ENCODE measurements at regions not wholly inside any gene's neighbourhood (a gene's known extent, or its start where the extent isn't known, plus 50 kb on each side); places are given as distances from the start of the nearest gene placed in this dataset.
A peak's percentile ranks its signal among the peaks of the same experiment; 100 is the strongest.

GRCh38 chr19:31506102-31506501 is 156.9 kb upstream of the TSHZ3 start:
- ChIA-PET CTCF (ENCODE audit: partially characterized antibody) (interaction anchor here (2.1 kb wide), 1 partner anchor 14 kb away, joined by 5 read pairs; no protein-coding TSS in a partner anchor), POLR2A (ENCODE audit: partially characterized antibody) (no interaction called here)
- Histone ChIP-seq H3K4me1 (replicated peaks in 1 of 4; ENCODE audit: control insufficient read depth in 3 of 4, insufficient read depth in 4 of 4, low read length in 3 of 4) (no peaks in the 10 kb centered on the region), H4K8ac (ENCODE audit: extremely low read depth, insufficient read depth, low read length) (no peak overlapping the region), H2AK5ac (ENCODE audit: low read depth, low read length) (no peak overlapping the region), H2BK5ac (ENCODE audit: low read depth, low read length) (no peak overlapping the region), H2BK120ac (replicated peaks; ENCODE audit: low read depth, low read length) (no peak overlapping the region), H3K79me1 (ENCODE audit: low read depth, low read length) (no peaks in the 10 kb centered on the region), H3K36me3 (ENCODE audit: control insufficient read depth in 2 of 4, insufficient read depth in 4 of 4, low read length in 3 of 4) (no peaks in the 10 kb centered on the region), H3K79me2 (ENCODE audit: control insufficient read depth in 1 of 2, insufficient read depth in 2 of 2, low read length in 2 of 2) (no peaks in the 10 kb centered on the region), H3K14ac (ENCODE audit: insufficient read length) (no peak overlapping the region), H3K27me3 (replicated peaks in 1 of 4; ENCODE audit: control insufficient read depth in 3 of 4, extremely low read depth in 1 of 4, insufficient read depth in 3 of 4, low read length in 3 of 4) (no peaks in the 10 kb centered on the region), H3K56ac (replicated peaks; ENCODE audit: insufficient read length, low read depth, low read length) (no peak overlapping the region), H3K9ac (replicated peaks in 1 of 4; ENCODE audit: extremely low read depth in 1 of 4, low read depth in 3 of 4, low read length in 3 of 4) (no peak overlapping the region), H4K20me1 (replicated peaks in 1 of 2; ENCODE audit: control insufficient read depth in 1 of 2, insufficient read depth in 2 of 2, low read length in 2 of 2) (no peaks in the 10 kb centered on the region), H2BK20ac (ENCODE audit: low read length) (no peak overlapping the region), H3K4ac (replicated peaks; ENCODE audit: insufficient read length, low read depth, low read length) (no peak overlapping the region), H3K23ac (ENCODE audit: insufficient read length) (no peak overlapping the region), H3K18ac (ENCODE audit: extremely low read depth, low read length) (no peak overlapping the region; the same call in 1 of the 2 replicates), H2AFZ (ENCODE audit: low read length) (no peak overlapping the region), H2BK12ac (ENCODE audit: low read depth, low read length) (no peak overlapping the region), H4K5ac (ENCODE audit: insufficient read length, low read depth, low read length) (no peak overlapping the region), H3K4me2 (ENCODE audit: insufficient read depth in 1 of 2, low read depth in 2 of 2, low read length in 2 of 2) (no peak overlapping the region), H3K9me3 (ENCODE audit: insufficient read depth in 2 of 2, low read depth in 1 of 2, low read length in 1 of 2) (no peaks in the 10 kb centered on the region), H3K23me2 (ENCODE audit: low read depth, low read length) (no peaks in the 10 kb centered on the region), H3K4me3 (ENCODE audit: extremely low read depth in 1 of 4, insufficient read depth in 2 of 4, low read depth in 3 of 4, low read length in 4 of 4) (no peak overlapping the region), H2BK15ac (ENCODE audit: low read length) (no peak overlapping the region), H3K27ac (ENCODE audit: low read depth, low read length) (no peak overlapping the region), H4K91ac (replicated peaks; ENCODE audit: insufficient read length, low read length) (no peak overlapping the region)
- no peak for FAIRE-seq
- WGBS, 2 experiments (ENCODE audit: extremely low coverage in 1 of 2, insufficient coverage in 1 of 2, insufficient read length in 1 of 2, insufficient replicate concordance in 2 of 2, low coverage in 1 of 2, low lambda C conversion rate in 2 of 2, missing lambda C conversion rate in 1 of 2) = 83% methylated on average over 8 of the region's 8 CpGs; no CpG with 5 or more reads in 1 of the 2 experiments
- DNase-seq (ENCODE audit: low read depth in 1 of 2, low spot score in 2 of 2) = peak in 1 of 2 experiments; percentile 22
- TF ChIP-seq GTF2F1 (IDR thresholded peaks at IDR 0.05; ENCODE audit: borderline replicate concordance, low read depth, low read length) = no peak
- TF ChIP-seq POU5F1 (IDR thresholded peaks at IDR 0.05; ENCODE audit: low read depth, low read length) = no peak
- TF ChIP-seq NANOG (IDR thresholded peaks at IDR 0.05; ENCODE audit: insufficient read depth, low read depth, low read length, poor library complexity, severe bottlenecking) = no peak
- TF ChIP-seq SIRT6 (IDR thresholded peaks at IDR 0.05; ENCODE audit: low read length) = no peak
- no peak for TF ChIP-seq SRF (IDR thresholded peaks at IDR 0.05; ENCODE audit: low read depth, low read length)
- no peak for TF ChIP-seq RAD21 (IDR thresholded peaks at IDR 0.05 in 1 of 2, conservative IDR thresholded peaks at IDR 0.05 in 1 of 2; ENCODE audit: low read depth in 2 of 2, low read length in 2 of 2)
- no peak for TF ChIP-seq JUND (IDR thresholded peaks at IDR 0.05; ENCODE audit: low read length)
- TF ChIP-seq TAF7 (optimal IDR thresholded peaks at IDR 0.05; ENCODE audit: borderline replicate concordance, low read depth, low read length) = no peak
- no peak for TF ChIP-seq MAX (IDR thresholded peaks at IDR 0.05)
- no peak for TF ChIP-seq CBX8 (IDR thresholded peaks at IDR 0.05; ENCODE audit: borderline replicate concordance, low read depth, low read length)
- no peak for TF ChIP-seq SIN3A (conservative IDR thresholded peaks at IDR 0.05 in 1 of 2, IDR thresholded peaks at IDR 0.05 in 1 of 2; ENCODE audit: low read depth in 1 of 2, low read length in 2 of 2)
- no peak for TF ChIP-seq CEBPB (IDR thresholded peaks at IDR 0.05; ENCODE audit: low read depth, low read length)
- no peak for TF ChIP-seq POLR2A (IDR thresholded peaks at IDR 0.05; ENCODE audit: control extremely low read depth in 1 of 2, low read depth in 2 of 2, low read length in 2 of 2)
- TF ChIP-seq BACH1 (IDR thresholded peaks at IDR 0.05; ENCODE audit: low read length) = no peak
- no peak for TF ChIP-seq ZNF274 (IDR thresholded peaks at IDR 0.05; ENCODE audit: borderline replicate concordance, extremely low read depth, low read length)
